Gastrocnemius medialis (tissue), 4 donors: ENCODE measurements at regions not wholly inside any gene's neighbourhood (a gene's known extent, or its start where the extent isn't known, plus 50 kb on each side); places are given as distances from the start of the nearest gene placed in this dataset.

Experiments
- POLR2A ChIP-seq, 2 donors: fragments of 450-650 bp; IDR thresholded peaks; one replicate each; pipeline ENCODE4 v1.6.1; 2017; ENCODE audit warnings: antibody characterized with exemption in 2 of 2, mild to moderate bottlenecking in 2 of 2, moderate library complexity in 2 of 2
- TF ChIP-seq, protein P1 (sequence below), 5 experiments: fragments of 450-650 bp in 3 of 5; fragments of 200-600 bp in 2 of 5; sonication (generic) in 2 of 5; IDR thresholded peaks in 4 of 5; conservative IDR thresholded peaks in 1 of 5; 1 replicate in 4 of 5; 2 replicates in 1 of 5; pipeline ENCODE4 v1.5.1; 2016 to 2019; ENCODE audit warnings: antibody characterized with exemption in 5 of 5, mild to moderate bottlenecking in 3 of 5, moderate library complexity in 3 of 5

DNA sequence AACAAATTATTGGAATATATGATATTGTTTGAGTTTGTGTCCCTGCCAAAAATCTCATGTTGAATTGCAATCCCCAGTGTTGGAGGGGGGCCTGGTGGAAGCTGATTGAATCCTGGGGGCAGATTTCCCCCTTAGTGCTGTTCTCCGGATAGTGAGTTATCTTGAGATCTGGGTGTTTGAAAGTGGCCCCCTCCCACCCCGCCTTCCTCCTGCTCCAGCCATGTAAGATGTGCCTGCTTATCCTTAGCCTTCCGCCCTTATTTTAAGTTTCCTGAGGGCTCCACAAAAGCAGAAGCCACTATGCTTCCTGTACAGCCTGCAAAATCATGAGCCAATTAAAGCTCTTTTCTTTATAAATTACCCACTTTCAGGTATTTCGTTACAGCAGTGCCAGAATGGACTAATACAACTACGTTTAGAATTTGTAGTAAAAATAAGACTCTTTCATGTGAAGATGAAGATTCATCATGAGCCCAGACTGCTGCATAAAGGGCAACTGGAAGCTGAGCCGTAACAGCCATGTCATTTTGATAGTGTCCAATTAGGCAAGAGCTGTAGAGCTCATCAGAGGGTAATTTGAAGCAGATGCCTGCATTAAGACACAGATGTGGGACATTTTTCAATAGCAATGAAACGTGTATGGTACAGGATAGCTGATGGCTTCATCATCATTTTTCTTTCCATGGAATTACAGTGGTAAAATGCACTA is 1007.2 kb downstream of the REEP3 start:
- TF ChIP-seq, protein P1, sequence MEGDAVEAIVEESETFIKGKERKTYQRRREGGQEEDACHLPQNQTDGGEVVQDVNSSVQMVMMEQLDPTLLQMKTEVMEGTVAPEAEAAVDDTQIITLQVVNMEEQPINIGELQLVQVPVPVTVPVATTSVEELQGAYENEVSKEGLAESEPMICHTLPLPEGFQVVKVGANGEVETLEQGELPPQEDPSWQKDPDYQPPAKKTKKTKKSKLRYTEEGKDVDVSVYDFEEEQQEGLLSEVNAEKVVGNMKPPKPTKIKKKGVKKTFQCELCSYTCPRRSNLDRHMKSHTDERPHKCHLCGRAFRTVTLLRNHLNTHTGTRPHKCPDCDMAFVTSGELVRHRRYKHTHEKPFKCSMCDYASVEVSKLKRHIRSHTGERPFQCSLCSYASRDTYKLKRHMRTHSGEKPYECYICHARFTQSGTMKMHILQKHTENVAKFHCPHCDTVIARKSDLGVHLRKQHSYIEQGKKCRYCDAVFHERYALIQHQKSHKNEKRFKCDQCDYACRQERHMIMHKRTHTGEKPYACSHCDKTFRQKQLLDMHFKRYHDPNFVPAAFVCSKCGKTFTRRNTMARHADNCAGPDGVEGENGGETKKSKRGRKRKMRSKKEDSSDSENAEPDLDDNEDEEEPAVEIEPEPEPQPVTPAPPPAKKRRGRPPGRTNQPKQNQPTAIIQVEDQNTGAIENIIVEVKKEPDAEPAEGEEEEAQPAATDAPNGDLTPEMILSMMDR (IDR thresholded peaks at IDR 0.05 in 4 of 5, conservative IDR thresholded peaks at IDR 0.05 in 1 of 5) = no peak
- TF ChIP-seq POLR2A (IDR thresholded peaks at IDR 0.05) = no peak
